ENCODE measurements at regions not wholly inside any gene's neighbourhood (a gene's known extent, or its start where the extent isn't known, plus 50 kb on each side); places are given as distances from the start of the nearest gene placed in this dataset.

DNA sequence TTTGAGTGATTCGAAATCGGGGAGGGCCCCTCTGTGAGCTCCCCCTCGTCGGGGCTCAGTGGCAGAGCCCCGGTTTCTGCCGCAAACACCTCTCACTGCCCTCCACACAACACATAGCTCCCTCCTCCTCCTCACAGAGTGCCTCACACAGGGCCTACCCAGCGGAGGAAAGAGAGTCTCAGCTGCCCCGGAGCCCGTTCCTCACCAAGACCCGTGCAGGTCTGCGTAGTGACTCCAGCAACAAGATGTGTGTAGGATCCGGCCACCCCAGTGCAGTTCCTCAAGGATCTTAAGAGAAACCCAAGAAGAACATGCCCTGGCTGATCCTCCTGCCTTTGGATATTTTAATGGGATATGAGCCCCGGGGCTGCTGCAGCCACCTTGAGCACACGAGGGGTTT, 238.4 kb downstream of the BRD1 start:
- TF ChIP-seq, protein P1, sequence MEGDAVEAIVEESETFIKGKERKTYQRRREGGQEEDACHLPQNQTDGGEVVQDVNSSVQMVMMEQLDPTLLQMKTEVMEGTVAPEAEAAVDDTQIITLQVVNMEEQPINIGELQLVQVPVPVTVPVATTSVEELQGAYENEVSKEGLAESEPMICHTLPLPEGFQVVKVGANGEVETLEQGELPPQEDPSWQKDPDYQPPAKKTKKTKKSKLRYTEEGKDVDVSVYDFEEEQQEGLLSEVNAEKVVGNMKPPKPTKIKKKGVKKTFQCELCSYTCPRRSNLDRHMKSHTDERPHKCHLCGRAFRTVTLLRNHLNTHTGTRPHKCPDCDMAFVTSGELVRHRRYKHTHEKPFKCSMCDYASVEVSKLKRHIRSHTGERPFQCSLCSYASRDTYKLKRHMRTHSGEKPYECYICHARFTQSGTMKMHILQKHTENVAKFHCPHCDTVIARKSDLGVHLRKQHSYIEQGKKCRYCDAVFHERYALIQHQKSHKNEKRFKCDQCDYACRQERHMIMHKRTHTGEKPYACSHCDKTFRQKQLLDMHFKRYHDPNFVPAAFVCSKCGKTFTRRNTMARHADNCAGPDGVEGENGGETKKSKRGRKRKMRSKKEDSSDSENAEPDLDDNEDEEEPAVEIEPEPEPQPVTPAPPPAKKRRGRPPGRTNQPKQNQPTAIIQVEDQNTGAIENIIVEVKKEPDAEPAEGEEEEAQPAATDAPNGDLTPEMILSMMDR (IDR thresholded peaks at IDR 0.05) = no peak
- TF ChIP-seq POLR2A (IDR thresholded peaks at IDR 0.05) = no peak

Measured in adrenal gland (tissue), 5 donors.